Kasumi-1 (cell line): ENCODE measurements at regions not wholly inside any gene's neighbourhood (a gene's known extent, or its start where the extent isn't known, plus 50 kb on each side); places are given as distances from the start of the nearest gene placed in this dataset.
"Not testable (repeated sequence)": the region's sequence is repeated elsewhere in the genome, so short reads cannot be mapped to it uniquely, and the experiment has no call there.

Experiments used
- DNase-seq, 2 experiments: peaks; one replicate each; lab custom pipeline; 2025; lab: John Stamatoyannopoulos, UW

DNA sequence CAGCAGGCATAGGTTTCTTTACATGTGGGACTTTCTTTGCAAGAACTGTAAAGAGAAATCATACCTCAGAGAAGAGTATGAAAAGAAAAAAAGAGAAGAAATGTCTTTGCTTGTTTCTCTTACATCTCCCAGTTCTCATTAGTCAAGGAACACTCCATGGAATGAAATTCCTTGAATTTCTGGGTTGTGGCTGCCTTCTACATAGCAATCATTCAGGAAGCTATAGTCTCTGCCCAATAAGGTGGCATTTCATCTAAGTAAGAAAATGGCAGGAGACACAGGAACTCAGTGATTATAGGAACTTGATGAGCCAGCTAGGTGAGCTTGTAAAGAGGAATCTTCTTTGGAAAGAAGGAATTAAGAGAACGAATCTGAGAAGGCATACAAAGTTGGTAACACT is 197.0 kb upstream of the FKBP1C start:
- no peak for DNase-seq

DNA sequence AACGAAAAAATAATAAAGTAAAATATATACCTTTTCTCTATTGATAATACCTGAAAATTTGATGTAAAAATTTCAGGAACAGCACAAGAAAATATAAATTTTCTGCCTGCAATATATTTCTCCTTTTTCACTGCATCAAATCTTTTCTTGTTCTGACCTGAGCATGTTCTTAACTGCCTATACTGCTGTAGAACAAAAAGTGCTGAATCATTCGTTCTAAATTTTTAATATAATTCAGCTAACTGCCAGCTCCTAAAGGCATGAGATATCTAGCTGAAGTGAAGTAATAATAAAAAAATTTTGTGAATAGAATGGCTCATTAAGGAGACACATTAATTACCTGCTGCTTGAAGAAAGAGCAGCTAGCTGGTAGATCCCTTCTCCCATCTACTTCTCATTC is 188.6 kb upstream of the FKBP1C start:
- no peak for DNase-seq

DNA sequence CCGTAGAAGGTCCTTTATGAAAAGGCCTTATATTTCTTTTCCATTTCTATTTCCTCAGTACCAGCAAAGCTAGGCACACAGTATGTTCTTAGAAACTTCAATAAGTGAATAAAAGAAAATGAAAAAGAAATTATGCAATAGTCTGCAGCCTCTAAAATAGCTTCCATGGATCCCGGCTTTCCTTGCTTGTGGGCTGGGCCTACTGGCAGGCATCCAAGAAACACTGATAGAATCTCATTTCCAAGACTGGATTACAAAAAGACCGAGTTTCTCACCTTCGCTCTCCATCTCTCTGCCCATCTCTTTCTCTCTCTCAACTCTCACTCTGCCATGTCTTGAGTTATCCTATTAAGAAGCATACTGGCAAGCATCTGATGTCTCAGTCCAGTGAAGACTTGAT is 187.5 kb upstream of the FKBP1C start:
- DNase-seq = no peak

DNA sequence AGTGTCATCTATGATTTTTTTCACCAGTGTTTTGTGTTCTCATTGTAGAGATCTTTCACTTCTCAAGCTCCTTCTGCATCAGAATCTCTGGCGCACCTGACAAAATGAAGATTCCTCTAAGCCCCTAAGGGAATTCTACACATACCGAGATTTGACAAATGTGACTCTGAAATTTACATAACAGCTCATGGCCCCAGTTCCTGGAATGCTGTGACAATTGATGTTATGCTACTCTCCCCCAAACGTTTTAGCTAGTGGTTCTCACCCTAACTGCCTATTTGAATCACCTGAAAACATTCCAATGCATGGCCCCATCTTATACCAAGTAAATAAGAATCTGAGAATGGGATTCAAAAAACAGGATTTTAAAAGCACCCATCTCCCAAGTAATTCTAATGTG is 162.1 kb upstream of the FKBP1C start:
- DNase-seq = no peak

DNA sequence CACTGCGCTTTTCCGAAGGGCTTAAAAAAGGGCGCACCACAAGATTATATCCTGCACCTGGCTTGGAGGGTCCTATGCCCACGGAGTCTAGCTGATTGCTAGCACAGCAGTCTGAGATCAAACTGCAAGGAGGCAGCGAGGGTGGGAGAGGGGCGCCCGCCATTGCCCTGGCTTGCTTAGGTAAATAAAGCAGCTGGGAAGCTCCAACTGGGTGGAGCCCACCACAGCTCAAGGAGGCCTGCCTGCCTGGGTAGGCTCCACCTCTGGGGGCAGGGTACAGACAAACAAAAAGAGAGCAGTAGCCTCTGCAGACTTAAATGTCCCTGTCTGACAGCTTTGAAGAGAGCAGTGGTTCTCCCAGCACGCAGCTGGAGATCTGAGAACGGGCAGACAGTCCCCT is 158.1 kb upstream of the FKBP1C start:
- DNase-seq = not testable (repeated sequence)

DNA sequence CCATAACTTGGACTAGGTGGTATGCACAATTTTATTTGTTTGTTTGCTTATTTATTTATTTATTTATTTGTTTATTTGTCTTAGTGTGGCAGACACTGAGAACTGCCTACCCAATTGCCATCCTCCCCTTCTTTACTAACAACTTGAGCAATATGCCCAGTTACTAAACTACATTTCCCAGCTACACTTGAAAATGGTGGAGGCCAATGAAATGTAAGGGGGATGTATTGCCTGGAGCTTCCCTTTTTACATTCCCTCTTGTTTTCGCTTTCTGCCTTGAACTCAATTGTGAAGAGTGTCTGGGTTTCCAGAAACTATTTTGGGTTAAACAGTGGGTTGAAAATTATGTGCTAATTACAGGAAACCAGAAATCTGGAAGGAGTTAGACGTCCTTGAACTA is 152.7 kb upstream of the FKBP1C start:
- peak; percentile 65 to 66 for DNase-seq

DNA sequence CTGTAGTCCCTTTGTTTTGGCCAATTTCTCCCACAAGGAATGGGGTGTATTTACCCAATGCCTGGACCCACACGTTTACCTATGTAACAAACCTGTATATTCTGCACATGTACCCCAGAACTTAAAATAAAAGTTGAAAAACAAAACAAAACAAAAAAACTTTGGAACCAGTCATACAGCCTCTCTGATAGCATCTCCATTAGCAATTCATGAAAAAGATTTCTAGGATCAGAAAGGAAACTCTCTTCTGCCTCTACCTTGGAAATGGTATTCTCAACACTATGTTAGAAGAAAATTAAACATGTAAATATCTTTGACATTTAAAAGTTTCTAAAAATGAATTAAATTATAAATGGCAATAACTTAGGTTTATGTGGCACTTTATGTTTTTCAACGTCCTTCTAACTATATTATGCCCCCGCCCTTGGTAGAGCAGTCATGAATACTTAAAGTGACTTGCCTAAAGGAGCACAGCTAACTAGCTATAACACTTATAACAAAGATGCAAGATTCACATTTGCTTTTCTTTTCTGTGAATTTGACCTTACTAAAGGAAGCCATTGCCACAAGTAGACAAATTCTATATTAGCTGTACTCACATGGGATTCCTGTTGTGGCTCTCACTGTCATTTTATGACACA is 147.5 kb upstream of the FKBP1C start:
- DNase-seq = no peak

DNA sequence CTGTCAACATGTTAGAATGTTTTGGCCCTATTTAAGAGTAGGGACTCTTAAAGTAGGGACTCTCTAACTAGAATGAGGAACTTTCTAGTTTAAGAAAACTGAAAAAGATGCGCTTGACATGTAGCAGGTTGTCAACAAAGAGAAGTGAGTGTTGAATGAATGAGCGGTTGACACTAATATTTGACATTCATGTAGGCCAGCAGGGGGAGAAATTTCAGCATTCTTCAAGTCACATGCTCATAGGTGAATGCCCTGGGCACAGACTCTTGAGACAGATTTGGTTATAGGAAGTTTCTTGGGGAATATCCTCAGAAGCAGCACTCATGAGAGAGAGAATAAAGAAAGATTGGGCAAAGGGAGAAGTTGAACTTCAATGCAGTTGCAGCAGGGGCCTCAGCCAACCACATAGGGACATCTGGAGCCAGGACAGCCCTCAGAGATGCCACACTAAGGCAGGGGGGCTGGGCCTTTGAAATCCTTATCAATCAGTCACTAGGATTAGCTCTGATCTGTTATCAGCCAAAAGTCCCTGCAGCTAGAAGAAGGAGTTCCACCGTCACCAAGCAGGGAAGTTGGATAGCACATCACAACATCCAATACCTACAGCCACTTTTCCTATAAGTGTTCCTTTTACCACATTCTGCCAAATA is 145.1 kb upstream of the FKBP1C start:
- peak in 1 of 2 experiments; percentile 27 for DNase-seq

DNA sequence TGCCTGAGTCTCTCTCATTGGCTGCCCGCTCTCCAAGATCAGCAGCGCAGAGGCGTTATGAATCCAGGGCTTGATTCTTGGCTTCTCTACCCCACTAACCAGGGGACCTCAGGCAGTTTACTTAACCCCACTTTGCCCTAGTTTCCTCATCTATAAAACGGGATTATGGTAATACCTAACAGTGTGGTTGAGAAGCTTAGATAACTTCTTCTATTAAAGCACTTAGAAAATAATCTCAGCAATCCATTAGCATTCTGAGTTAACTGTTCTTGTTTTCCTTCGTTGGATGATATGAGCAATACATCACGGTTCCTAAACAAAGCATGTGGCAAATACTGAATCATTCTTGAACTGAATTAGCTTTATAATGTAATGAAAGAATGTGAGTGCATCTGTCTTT is 116.3 kb upstream of the FKBP1C start:
- no peak for DNase-seq

DNA sequence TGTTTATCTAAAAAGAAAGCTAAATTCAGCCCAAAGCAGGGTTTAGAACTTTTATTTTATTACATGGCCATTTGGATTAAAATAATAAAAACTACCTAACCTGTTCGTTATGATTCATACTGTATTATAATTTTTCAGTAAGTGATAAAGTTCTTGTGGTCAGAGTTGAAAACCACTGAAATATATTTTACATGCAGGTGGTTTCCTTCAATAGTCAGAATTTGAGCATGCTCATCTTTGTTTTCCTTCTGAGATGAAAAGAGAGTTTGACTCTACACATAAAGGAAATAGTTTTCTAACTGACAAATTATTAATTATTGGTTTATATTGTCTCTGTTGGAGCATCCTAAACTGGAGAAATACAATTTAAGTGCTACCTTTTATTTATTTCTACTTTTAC is 114.0 kb upstream of the FKBP1C start:
- DNase-seq = no peak

DNA sequence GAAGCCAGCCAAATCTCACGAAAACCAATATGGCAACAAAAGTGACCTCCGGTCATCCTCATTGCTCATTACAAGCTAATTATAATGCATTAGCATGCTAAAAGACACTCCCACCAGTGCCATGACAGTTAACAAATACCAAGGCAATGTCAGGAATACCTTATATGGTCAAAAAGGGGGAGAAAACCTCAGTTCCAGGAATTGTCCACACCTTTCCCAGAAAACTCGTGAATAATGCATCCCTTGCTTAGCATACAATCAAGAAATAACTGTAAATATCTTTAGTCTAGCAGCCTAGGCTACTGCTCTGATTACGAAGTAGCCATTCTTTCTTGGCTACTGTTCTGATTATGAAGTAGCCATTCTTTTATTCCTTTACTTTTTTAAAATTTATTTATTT is 112.5 kb upstream of the FKBP1C start:
- DNase-seq = no peak

DNA sequence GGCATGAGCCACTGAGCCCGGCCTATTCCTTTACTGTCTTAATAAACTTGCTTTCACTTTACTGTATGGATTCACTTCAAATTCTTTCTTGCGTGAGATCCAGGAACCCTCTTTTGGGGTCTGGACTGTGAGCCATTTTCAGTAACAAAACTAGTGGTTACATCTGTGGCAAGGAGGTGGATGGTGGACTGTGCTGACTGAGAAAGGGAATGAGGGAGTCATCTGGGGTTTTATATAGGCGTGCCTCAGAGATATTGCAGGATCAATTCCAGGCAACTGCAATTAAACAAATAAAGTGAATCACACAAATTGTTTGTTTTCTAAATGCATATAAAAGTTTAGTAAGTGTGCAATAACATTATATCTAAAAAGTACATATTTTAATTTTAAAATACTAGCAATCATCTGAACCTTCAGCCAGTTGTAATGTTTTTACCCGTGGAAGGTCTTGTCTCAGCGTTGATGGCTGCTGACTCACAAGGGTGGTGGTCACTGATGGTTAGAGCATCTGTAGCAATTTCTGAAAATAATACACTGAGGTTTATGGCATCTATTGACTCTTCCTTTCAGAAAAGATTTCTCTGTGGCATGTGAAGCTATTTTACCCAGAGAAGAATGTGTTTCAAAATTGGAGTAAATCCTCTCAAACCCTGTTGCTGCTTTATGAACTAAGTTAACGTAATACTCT is 111.4 kb upstream of the FKBP1C start:
- DNase-seq = no peak

DNA sequence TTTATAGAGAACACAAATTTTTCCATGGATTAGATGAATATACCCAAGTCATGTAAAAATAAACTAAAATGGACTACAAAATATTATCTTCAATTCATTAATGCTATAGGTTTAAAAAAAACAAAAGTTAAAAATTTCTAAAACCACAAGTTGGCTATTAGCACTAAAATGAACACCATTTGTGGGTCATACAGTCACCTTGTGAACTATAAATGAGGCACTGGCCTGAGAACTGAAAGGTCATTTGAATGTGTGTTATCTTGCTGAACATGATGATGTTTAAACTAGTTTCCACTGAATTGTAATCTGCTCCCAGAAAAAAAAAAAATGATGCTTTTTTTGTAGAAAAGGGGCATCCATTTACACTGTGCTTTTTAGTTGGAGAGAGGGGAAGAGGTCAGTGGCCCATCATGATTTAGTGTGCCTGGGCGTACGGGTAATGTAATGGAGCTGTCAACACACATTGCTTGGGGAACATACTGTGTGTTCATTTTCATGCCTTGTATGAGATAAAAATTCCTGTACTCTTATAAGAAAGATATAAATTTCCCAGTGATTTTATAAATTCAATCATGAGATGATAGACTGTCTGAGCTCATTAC is 96.6 kb upstream of the FKBP1C start:
- DNase-seq = no peak

DNA sequence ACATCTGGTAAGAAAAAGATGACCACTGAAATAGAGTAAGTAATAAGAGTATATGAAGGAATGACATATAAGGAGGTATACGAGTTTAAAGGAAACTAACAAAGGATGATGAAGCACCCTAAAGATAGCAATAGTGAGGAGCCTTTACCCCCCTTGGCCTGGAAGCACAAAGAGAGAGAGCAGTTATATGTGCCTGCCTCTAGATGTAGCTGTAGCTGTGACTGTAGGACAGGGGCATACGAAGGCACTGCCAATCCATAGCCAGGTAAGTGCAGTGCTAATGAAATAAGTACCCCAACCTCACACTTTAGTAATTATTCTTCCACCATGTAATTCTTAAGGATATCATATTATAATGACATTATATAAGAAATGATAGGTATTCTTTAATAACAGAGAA is 90.1 kb upstream of the FKBP1C start:
- DNase-seq = peak; percentile 23 to 52

DNA sequence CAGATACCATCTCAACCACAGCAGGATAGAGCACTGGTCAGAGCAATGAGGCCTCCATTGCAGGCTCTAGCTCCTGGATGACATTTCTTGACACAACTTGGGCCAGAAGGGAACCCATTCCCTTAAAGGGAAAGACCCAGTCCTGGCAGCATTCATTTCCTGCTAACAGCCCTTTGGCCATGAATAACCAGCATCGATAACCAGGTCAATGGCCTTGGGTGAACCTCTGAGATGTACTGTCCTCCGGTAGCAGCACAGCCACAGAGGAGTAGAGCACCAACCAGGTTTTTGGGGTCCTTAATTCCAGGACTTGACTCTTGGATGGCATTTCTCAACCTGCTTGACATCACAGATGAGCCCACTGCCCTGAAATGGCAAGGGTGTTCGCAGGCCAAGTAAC is 71.2 kb upstream of the FKBP1C start:
- DNase-seq = no peak

DNA sequence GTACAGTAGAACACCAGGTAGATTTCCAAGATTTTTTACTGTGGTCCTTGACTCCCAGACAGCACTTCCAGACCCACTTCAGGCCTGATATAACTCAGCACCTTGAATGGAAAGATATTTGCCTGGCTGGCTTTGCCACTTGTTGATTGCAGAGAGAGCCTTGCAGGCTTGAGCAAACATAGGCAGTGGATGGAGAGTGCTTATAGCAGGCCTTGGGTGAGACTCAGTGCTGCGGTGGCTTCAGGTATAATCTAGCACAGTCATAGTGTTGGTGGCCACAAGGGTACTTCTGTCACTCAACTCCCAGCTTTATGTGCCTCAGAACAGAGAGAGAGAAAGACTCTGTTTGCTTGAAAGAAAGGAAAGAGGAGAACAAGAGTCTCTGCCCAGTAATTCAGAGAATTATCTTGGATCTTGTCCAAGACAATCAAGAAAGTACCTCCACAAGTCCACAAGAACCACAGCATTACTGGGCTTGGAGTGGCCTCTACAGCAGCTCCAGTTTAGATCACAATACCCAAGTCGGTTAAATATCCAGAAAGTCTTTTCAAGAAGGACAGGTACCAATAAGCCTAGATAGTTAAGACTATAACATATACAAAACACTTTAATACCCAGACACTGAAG is 70.5 kb upstream of the FKBP1C start:
- no peak for DNase-seq

DNA sequence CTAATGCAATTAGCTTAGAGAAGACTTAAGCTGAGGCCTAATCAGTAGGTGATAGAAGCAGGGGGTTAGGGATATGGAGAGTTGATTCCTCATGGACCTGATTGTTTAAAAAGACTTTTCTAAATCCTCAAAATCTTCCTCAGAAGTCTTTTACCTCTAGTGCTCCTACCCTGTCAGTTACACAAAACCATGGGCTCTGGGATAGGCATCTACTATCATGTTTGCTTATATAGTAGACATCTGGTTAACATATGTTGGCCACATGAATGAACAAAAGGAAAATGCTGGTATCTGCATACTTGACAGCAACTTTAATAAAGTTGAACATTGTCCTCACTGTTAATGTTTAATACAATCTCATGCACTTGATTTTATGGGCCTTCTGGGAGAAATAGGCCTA is 61.5 kb upstream of the FKBP1C start:
- DNase-seq = no peak

DNA sequence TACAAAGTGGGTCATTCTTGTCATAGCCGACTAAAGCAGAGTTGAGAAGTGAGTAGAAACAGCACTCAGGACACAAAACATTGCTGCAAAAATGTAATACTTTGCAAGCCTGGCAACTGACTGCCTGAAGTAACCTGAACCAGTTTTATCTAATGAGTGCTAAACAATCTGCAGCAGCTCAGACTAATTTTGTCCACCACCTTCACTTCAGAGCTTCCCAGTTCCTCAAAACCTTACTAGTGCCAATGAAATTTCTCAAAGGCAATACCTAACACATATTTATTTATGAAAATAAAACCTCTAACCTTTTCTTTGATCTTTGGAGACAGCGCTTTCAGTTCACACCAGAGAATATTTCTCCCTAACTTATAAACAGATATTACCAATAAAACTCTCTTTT is 56.7 kb upstream of the FKBP1C start:
- DNase-seq = no peak
